HepG2 (cell line): ENCODE measurements at regions not wholly inside any gene's neighbourhood (a gene's known extent, or its start where the extent isn't known, plus 50 kb on each side); places are given as distances from the start of the nearest gene placed in this dataset.
A peak's percentile ranks its signal among the peaks of the same experiment; 100 is the strongest.

Experiments used
- ATAC-seq: fragments of 200-7000 bp; cut with Tn5 transposase; 3 replicates; pipeline ENCODE4 v1.9.1; 2020; ENCODE audit warnings: mild to moderate bottlenecking, moderate library complexity
- BruUV-seq: library from RNA; stranded (reverse); fragments of 400-500 nt; replicated peaks from 2 replicates; lab custom pipeline; 2021; lab: Mats Ljungman, UMichigan
- CTCF ChIA-PET: fragments of 300-600 bp; formaldehyde crosslinking; extraction: SDS; loops from one replicate; lab custom pipeline; 2021; ENCODE audit warnings: low total read pairs, inconsistent platforms, low intra/inter-chr PET ratio; lab: Yijun Ruan, JAX
- POLR2A ChIA-PET: fragments of 350-600 bp; sonication (Branson Sonifier 250); formaldehyde crosslinking; loops from one replicate; lab custom pipeline; 2020; ENCODE audit warnings: antibody characterized with exemption, inconsistent platforms; lab: Yijun Ruan, JAX
- DNase-seq: peaks from one replicate; pipeline ENCODE4 v3.0.0-alpha.2; 2015; ENCODE audit warnings: low spot score
- FAIRE-seq: peaks from 3 replicates; lab custom pipeline; 2011; peaks lifted over from hg19 to GRCh38; lab: Jason Lieb, UNC
- H2AFZ ChIP-seq: one replicate; pipeline ENCODE4 v1.6.1; 2011; ENCODE audit warnings: low read length, inconsistent platforms
- H3K27ac ChIP-seq: fragments of 300-600 bp; 3 replicates; pipeline ENCODE4 v1.8.0; 2011; ENCODE audit warnings: mixed run types, mild to moderate bottlenecking, mixed read lengths, low read length, inconsistent platforms; ENCODE audit not compliant: insufficient read depth; ENCODE audit errors: extremely low read length
- H3K27me3 ChIP-seq, 2 experiments: fragments of 200-600 bp in 1 of 2; 2 replicates in 1 of 2; 3 replicates in 1 of 2; pipeline versions ENCODE4 v1.6.0 to v1.8.0; 2011; ENCODE audit warnings: low read length in 2 of 2, mild to moderate bottlenecking in 2 of 2, moderate library complexity in 2 of 2, inconsistent platforms in 1 of 2; ENCODE audit not compliant: insufficient read depth in 2 of 2, control insufficient read depth in 1 of 2
- H3K36me3 ChIP-seq, 2 experiments: fragments of 200-600 bp in 1 of 2; replicated peaks in 1 of 2; 2 replicates in 1 of 2; 3 replicates in 1 of 2; pipeline versions ENCODE4 v1.5.1 to v1.8.0; 2011; ENCODE audit warnings: low read length in 2 of 2, inconsistent platforms in 1 of 2; ENCODE audit not compliant: insufficient read depth in 2 of 2, control insufficient read depth in 1 of 2
- H3K4me1 ChIP-seq: 2 replicates; pipeline ENCODE4 v1.5.1; 2012; ENCODE audit warnings: low read length, inconsistent platforms; ENCODE audit not compliant: insufficient read depth
- H3K4me2 ChIP-seq: 2 replicates; pipeline ENCODE4 v1.6.0; 2011; ENCODE audit warnings: low read depth, low read length, inconsistent platforms
- H3K4me3 ChIP-seq, 3 experiments: fragments of 200-600 bp in 1 of 3; sonication (generic), shearing (Covaris generic) in 1 of 3; replicated peaks in 1 of 3; 2 replicates each; pipeline ENCODE4 v1.5.1; 2011 to 2016; ENCODE audit warnings: low read length in 3 of 3, inconsistent platforms in 2 of 3, low read depth in 2 of 3, mild to moderate bottlenecking in 2 of 3, control low read depth in 1 of 3, mixed read lengths in 1 of 3; ENCODE audit not compliant: insufficient read depth in 1 of 3
- H3K79me2 ChIP-seq: one replicate; pipeline ENCODE4 v1.6.1; 2011; ENCODE audit warnings: low read length, inconsistent platforms; ENCODE audit not compliant: insufficient read depth
- H3K9ac ChIP-seq: 2 replicates; pipeline ENCODE4 v1.6.0; 2011; ENCODE audit warnings: mild to moderate bottlenecking, low read depth, low read length, inconsistent platforms; ENCODE audit not compliant: insufficient read depth
- H3K9me3 ChIP-seq: 2 replicates; pipeline ENCODE4 v1.5.1; 2012; ENCODE audit warnings: mild to moderate bottlenecking, low read length
- H4K20me1 ChIP-seq: 2 replicates; pipeline ENCODE4 v1.6.0; 2011; ENCODE audit warnings: inconsistent platforms, mild to moderate bottlenecking, low read length, moderate library complexity; ENCODE audit not compliant: insufficient read depth
- CREB1 ChIP-seq, 2 experiments: fragments of 450-650 bp in 1 of 2; IDR thresholded peaks; 2 replicates each; pipeline ENCODE4 v1.6.1; 2016 to 2017; ENCODE audit warnings: control low read depth in 1 of 2, mild to moderate bottlenecking in 1 of 2, missing compliant biosample characterization in 1 of 2, missing genetic modification characterization in 1 of 2
- GFI1 ChIP-seq: sonication (generic); formaldehyde crosslinking; IDR thresholded peaks from 2 replicates; pipeline ENCODE4 v1.5.0; 2020; ENCODE audit warnings: missing genetic modification reagents, mild to moderate bottlenecking, borderline replicate concordance
- SUZ12 ChIP-seq: fragments of 150-350 bp; IDR thresholded peaks from 2 replicates; pipeline ENCODE4 v1.6.1; 2014; ENCODE audit warnings: low read depth, low read length
- TOPORS ChIP-seq: sonication (generic); formaldehyde crosslinking; IDR thresholded peaks from 2 replicates; pipeline ENCODE4 v1.8.0; 2023; ENCODE audit warnings: mild to moderate bottlenecking, missing genetic modification reagents
- TRIM22 ChIP-seq: fragments of 450-650 bp; IDR thresholded peaks from 2 replicates; pipeline ENCODE4 v1.6.1; 2017
- ZGPAT ChIP-seq: IDR thresholded peaks from 2 replicates; pipeline ENCODE4 v1.6.1; 2016; ENCODE audit warnings: mild to moderate bottlenecking
- ZNF33A ChIP-seq: sonication (generic); formaldehyde crosslinking; IDR thresholded peaks from 2 replicates; pipeline ENCODE4 v1.5.1; 2020; ENCODE audit warnings: missing genetic modification reagents, mild to moderate bottlenecking, moderate library complexity, borderline replicate concordance
- WGBS: methylation state at CpG from one replicate; pipeline ENCODE4 v1.1.6; 2017; ENCODE audit warnings: low lambda C conversion rate; 5-methylcytosine and 5-hydroxymethylcytosine counted together
- in situ Hi-C: cut with HindIII; loops from 2 replicates; pipeline ENCODE4 v1.10.0; 2017; ENCODE audit warnings: low pct_unique_long_range_greater_than_20kb; ENCODE audit not compliant: extremely low pct_ligation_motif_present
- intact Hi-C: fragments of 100-400 bp; cut with micrococcal nuclease; formaldehyde crosslinking; loops from one replicate; pipeline ENCODE4 v1.10.0; 2022; ENCODE audit not compliant: unreplicated experiment

GRCh38 chr10:78574547-78574946 is 494.2 kb upstream of the ZMIZ1 start:
- FAIRE-seq: no peak
- TF ChIP-seq ZGPAT: no peak
- TF ChIP-seq CREB1 (IDR thresholded peaks at IDR 0.05): no peak
- TF ChIP-seq CREB1 (CRISPR knock-in tag; IDR thresholded peaks at IDR 0.05): no peak
- no peak for TF ChIP-seq TRIM22
- TF ChIP-seq ZNF33A (CRISPR knock-in tag): no peak
- no peak for TF ChIP-seq SUZ12
- POLR2A ChIA-PET: no interaction called here
- Histone ChIP-seq H3K4me3 (no peak overlapping the region), H3K4me1 (peaks cover 41% of the 10 kb centered on the region), H3K36me3 (no peaks in the 10 kb centered on the region), H3K27me3 (peaks cover 2 to 45% of the 10 kb centered on the region in 2 experiments; a peak in 4 of 5 replicates), H3K9ac (no peak overlapping the region), H2AFZ (no peak overlapping the region), H4K20me1 (no peaks in the 10 kb centered on the region), H3K27ac (no peak overlapping the region), H3K4me2 (no peak overlapping the region), H3K9me3 (no peaks in the 10 kb centered on the region), H3K79me2 (no peaks in the 10 kb centered on the region)
- in situ Hi-C loops (no loop called here), intact Hi-C loops (no loop called here)
- BruUV-seq: no TSS peak
- ATAC-seq: no peak
- 65% methylated on average over 7 of the region's 7 CpGs for WGBS
- DNase-seq: no peak
- CTCF ChIA-PET: no interaction called here

GRCh38 chr10:78575400-78575799 is 493.4 kb upstream of the ZMIZ1 start:
- ChIA-PET CTCF (no interaction called here), POLR2A (no interaction called here)
- no peak overlapping the region for H3K9ac ChIP-seq
- H3K79me2 ChIP-seq: no peaks in the 10 kb centered on the region
- 36% methylated on average over 6 of the region's 6 CpGs for WGBS
- no peaks in the 10 kb centered on the region for H3K36me3 ChIP-seq
- peaks cover 47% of the 10 kb centered on the region for H3K4me1 ChIP-seq
- intact Hi-C loops (no loop called here), in situ Hi-C loops (no loop called here)
- TF ChIP-seq GFI1 (CRISPR knock-in tag) (peak; percentile 35; the same call in 1 of the 2 replicates), TOPORS (CRISPR knock-in tag) (no peak)
- H4K20me1 ChIP-seq: no peaks in the 10 kb centered on the region
- H3K27ac ChIP-seq: no peak overlapping the region
- H3K4me2 ChIP-seq: no peak overlapping the region
- peaks cover 2 to 37% of the 10 kb centered on the region in 2 experiments; a peak in 4 of 5 replicates for H3K27me3 ChIP-seq
- no TSS peak for BruUV-seq
- DNase-seq: no peak
- no peaks in the 10 kb centered on the region for H3K9me3 ChIP-seq
- FAIRE-seq: no peak
- H2AFZ ChIP-seq: no peak overlapping the region
- no peak for ATAC-seq
- H3K4me3 ChIP-seq: no peak overlapping the region
